GM18907 (cell line): ENCODE measurements at regions not wholly inside any gene's neighbourhood (a gene's known extent, or its start where the extent isn't known, plus 50 kb on each side); places are given as distances from the start of the nearest gene placed in this dataset.

ENCODE experiments used
- ATAC-seq: cut with Tn5 transposase; IDR thresholded peaks from one replicate; pipeline ENCODE4 v1.9.1; 2021; ENCODE audit warnings: mild to moderate bottlenecking, moderate library complexity; ENCODE audit not compliant: unreplicated experiment

DNA sequence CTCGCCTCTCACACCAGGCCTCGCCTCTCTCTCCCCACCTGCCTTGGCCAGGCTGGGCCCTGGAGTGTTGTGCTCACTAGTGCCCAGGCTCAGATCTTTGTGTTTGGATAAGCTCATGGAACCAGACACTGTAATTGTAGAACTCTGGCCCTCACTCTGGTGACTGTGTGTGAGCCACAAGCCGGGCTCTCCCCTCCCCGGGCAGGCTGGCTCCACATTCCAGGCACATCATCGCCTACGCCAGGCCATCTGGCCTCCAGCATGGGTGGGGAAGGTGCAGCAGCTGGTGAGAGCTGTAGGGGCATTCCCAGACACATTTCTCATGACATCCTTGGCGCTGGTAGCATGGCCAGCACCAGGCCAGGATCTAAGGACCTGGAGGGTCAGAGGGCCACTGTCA lies 202.3 kb downstream of the RAB11FIP4 start:
- no peak for ATAC-seq

DNA sequence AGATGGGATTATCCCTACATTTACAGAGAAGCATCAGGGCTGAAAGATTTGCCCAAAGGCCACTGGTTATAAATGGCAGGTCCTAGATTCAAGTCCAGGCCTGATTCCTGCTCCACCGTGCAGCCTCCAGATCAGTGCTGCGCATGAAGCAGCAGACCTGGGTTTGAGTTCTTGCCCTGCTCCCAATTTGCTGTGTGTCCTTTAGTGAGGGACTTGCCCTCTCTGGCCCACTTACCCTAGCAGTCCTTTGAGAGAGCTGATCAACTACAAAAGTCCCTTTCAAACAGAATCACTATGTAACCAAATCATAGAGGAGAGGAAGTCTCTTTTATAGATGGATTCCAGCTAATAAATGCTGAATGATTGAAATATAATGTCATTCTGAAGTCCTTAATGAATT lies 200.4 kb downstream of the RAB11FIP4 start:
- ATAC-seq, result no peak

DNA sequence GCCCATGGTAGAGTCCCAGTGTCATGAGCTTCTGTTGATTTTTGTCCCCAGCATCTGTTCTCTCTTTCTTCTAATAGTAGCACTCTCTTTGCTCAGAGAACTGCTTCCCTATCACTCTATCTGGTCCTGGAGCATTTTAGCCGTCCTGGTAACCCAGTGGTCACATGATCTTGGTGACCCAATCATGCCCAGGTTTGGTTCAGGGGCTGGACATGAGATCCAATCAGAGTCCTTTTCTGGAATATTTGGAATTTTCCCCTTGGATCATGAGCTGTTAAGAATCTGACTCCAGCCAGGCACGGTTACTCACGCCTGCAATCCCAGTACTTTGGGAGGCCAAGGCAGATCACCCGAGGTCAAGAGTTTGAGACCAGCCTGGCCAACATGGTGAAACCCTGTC lies 197.0 kb downstream of the RAB11FIP4 start:
- no peak for ATAC-seq

DNA sequence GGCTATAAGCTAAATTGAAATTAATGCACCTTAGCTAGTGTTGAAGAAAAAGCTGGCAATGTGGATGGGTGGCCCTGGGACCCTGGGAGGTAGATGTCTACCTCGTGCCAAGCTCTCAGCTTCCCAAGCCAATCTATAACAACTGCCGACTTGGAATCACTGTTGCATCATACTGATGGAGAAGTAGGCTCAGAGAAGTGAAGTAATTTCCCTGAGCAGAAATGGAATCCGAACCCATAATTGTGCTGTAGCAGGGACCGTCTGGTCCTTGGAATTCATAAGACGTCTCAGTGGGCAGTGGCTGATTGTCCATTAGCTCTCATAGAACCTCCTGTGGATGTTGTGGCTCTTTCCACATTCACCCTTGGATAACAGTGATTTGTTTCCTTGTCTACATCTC lies 196.6 kb downstream of the RAB11FIP4 start:
- ATAC-seq, result no peak
